Keratinocyte (primary cell): ENCODE measurements at regions not wholly inside any gene's neighbourhood (a gene's known extent, or its start where the extent isn't known, plus 50 kb on each side); places are given as distances from the start of the nearest gene placed in this dataset.

Source experiments
- EZH2 ChIP-seq: IDR thresholded peaks from one replicate; pipeline ENCODE4 v1.6.1; 2012; ENCODE audit warnings: inconsistent platforms, mild to moderate bottlenecking, low read length, moderate library complexity
- TF ChIP-seq, protein P1 (sequence below), 3 experiments: IDR thresholded peaks in 1 of 3; conservative IDR thresholded peaks in 1 of 3; optimal IDR thresholded peaks in 1 of 3; 2 replicates in 2 of 3; 3 replicates in 1 of 3; pipeline versions ENCODE3 to v1.5.1; 2011; ENCODE audit warnings: low read length in 3 of 3, mild to moderate bottlenecking in 3 of 3, moderate library complexity in 2 of 3, control low read depth in 1 of 3, inconsistent platforms in 1 of 3; ENCODE audit not compliant: insufficient read depth in 2 of 3; ENCODE audit errors: extremely low read depth in 1 of 3

- TF ChIP-seq, protein P1, sequence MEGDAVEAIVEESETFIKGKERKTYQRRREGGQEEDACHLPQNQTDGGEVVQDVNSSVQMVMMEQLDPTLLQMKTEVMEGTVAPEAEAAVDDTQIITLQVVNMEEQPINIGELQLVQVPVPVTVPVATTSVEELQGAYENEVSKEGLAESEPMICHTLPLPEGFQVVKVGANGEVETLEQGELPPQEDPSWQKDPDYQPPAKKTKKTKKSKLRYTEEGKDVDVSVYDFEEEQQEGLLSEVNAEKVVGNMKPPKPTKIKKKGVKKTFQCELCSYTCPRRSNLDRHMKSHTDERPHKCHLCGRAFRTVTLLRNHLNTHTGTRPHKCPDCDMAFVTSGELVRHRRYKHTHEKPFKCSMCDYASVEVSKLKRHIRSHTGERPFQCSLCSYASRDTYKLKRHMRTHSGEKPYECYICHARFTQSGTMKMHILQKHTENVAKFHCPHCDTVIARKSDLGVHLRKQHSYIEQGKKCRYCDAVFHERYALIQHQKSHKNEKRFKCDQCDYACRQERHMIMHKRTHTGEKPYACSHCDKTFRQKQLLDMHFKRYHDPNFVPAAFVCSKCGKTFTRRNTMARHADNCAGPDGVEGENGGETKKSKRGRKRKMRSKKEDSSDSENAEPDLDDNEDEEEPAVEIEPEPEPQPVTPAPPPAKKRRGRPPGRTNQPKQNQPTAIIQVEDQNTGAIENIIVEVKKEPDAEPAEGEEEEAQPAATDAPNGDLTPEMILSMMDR (optimal IDR thresholded peaks at IDR 0.05 in 1 of 3, IDR thresholded peaks at IDR 0.05 in 1 of 3, conservative IDR thresholded peaks at IDR 0.05 in 1 of 3; ENCODE audit: extremely low read depth in 1 of 3, insufficient read depth in 2 of 3, low read length in 3 of 3): no peak
- TF ChIP-seq EZH2: no peak
Measured at GRCh38 chr2:194483041-194483440, 1174.0 kb upstream of the SLC39A10 start.
